ENCODE measurements at regions not wholly inside any gene's neighbourhood (a gene's known extent, or its start where the extent isn't known, plus 50 kb on each side); places are given as distances from the start of the nearest gene placed in this dataset.
A peak's percentile ranks its signal among the peaks of the same experiment; 100 is the strongest.

- no peak for DNase-seq (ENCODE audit: low read depth in 1 of 2, low spot score in 1 of 2)
- TF ChIP-seq JUND (IDR thresholded peaks at IDR 0.05; ENCODE audit: low read depth): no peak
- in situ Hi-C loops (cut with HindIII; ENCODE audit: low pct_unique_long_range_greater_than_20kb, low sequenced_read_pairs): no loop called here
Observed at GRCh38 chr18:2102022-2102421, 469.3 kb downstream of the METTL4 start.

GRCh38 chr18:2103299-2103698 is 468.0 kb downstream of the METTL4 start:
- TF ChIP-seq JUND (IDR thresholded peaks at IDR 0.05; ENCODE audit: low read depth): no peak
- in situ Hi-C loops (cut with HindIII; ENCODE audit: low pct_unique_long_range_greater_than_20kb, low sequenced_read_pairs): no loop called here
- DNase-seq (ENCODE audit: low read depth in 1 of 2, low spot score in 1 of 2): no peak

DNA sequence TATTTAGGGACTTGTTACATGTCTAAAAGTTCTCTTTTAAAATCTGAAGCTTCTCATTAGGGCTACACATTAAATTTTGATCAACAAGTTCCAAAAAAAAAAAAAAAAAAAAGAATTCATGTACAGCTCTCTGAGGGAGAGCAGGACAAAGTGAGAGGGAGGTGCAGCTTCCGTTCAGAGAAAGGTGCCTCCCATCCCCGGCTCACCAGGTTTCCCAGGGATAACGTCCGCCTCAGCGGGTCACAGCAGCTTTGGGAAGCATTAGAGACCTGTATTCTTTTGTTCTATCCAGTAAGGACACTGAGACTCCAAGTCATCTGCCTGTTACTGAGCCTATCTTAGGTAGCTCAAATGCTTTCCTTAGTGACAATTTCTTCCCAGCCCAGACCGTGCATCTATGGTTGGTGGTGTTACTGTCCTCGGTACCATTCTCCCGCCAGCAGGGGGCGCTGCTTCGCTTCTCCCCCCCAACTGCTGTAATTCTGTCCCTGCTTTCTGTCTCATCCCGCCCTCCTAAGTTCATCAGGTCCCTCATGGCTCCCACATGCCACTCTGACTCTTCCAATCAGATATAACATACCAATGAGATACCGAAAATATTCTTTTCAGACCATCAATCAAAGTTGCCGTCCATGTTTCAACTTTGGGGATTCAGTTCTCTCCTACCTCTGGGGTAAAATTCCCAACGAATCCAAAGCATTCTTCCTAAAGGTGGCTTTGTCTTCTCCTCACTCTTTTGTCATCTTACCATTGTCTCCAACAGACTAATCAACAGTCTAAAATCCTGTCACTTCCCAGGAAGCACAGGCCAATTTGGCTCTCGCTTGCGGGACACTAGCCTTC is 466.5 kb downstream of the METTL4 start:
- in situ Hi-C loops (cut with HindIII; ENCODE audit: low pct_unique_long_range_greater_than_20kb, low sequenced_read_pairs): no loop called here
- no peak for TF ChIP-seq JUND (IDR thresholded peaks at IDR 0.05; ENCODE audit: low read depth)
- peak; percentile 4 to 55 for DNase-seq (ENCODE audit: low read depth in 1 of 2, low spot score in 1 of 2)

- no peak for TF ChIP-seq JUND (IDR thresholded peaks at IDR 0.05; ENCODE audit: low read depth)
- DNase-seq (ENCODE audit: low read depth in 1 of 2, low spot score in 1 of 2): no peak
- in situ Hi-C loops (cut with HindIII; ENCODE audit: low pct_unique_long_range_greater_than_20kb, low sequenced_read_pairs): no loop called here
Observed at GRCh38 chr18:2108591-2108990, 462.7 kb downstream of the METTL4 start.

GRCh38 chr18:2111456-2111855 is 459.8 kb downstream of the METTL4 start:
- in situ Hi-C loops (cut with HindIII; ENCODE audit: low pct_unique_long_range_greater_than_20kb, low sequenced_read_pairs): no loop called here
- no peak for DNase-seq (ENCODE audit: low read depth in 1 of 2, low spot score in 1 of 2)
- TF ChIP-seq JUND (IDR thresholded peaks at IDR 0.05; ENCODE audit: low read depth): no peak

DNA sequence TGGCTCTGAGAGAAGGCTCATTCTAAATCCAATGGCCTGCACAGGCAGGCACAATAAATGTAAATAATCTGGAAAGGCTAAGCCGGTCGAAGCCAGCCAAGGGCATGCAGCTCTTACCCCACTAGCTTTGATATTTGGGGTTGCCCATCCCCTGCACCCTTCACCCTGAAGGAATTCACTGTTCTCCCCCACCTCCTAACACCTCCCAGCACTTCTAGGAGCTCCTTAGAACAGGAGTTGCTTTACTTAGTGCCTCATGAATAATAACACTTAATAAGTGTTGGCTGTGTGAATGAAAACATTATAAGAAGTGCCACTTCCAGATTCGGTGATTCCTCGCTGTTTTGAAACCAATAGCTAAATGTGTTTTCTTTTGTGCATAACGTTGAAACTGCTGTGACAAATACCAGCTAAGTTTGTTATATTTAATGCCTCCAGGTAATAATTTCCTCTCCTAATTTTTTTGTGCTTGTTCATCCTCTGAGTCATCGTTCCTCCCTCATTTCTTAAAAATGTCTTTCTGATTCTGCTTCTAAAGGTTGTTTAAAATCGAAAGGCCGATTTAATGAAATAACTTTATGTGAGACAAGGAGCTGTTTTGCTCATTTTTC is 458.8 kb downstream of the METTL4 start:
- no peak for DNase-seq (ENCODE audit: low read depth in 1 of 2, low spot score in 1 of 2)
- no peak for TF ChIP-seq JUND (IDR thresholded peaks at IDR 0.05; ENCODE audit: low read depth)
- in situ Hi-C loops (cut with HindIII; ENCODE audit: low pct_unique_long_range_greater_than_20kb, low sequenced_read_pairs): no loop called here

DNA sequence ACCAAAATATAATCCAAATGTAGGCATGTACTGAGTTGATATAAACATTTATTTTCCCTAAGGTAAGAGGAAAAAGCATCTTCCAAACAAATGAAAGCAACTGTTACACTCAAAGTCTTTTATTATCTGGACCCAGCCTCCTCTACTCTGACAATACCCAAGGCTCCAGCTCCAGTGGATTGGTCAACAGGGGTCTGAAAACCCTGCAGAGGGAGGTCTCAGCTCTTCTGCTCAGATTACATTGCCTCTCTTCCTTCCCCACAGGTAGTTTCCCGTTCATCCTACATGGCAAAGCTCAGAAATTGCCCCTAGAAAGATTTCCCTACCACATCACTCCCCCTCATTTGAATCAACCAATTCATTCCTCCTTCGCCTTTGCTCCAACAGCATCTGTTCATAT is 457.0 kb downstream of the METTL4 start:
- no peak for TF ChIP-seq JUND (IDR thresholded peaks at IDR 0.05; ENCODE audit: low read depth)
- DNase-seq (ENCODE audit: low read depth in 1 of 2, low spot score in 1 of 2): no peak
- in situ Hi-C loops (cut with HindIII; ENCODE audit: low pct_unique_long_range_greater_than_20kb, low sequenced_read_pairs): no loop called here

DNA sequence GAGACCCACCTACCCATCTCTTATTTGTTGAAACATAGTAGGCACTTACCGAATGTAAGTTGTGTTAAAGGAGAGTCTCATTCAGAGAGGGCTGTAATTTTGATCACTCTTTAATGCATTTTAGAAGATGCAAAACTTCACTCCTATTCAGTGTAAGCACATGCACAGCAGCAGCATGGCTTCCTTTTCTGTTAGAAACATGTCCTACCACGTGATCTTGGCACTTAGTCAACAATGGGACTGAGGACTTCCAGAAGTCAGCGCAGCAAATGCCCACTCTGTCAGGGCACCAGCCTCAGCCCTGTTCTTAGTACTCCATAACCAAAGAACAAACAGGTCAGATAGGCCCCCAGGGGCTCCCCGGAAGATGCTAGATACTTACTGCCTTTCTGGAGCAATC is 456.5 kb downstream of the METTL4 start:
- peak in 1 of 2 experiments; percentile 2 for DNase-seq (ENCODE audit: low read depth in 1 of 2, low spot score in 1 of 2)
- in situ Hi-C loops (cut with HindIII; ENCODE audit: low pct_unique_long_range_greater_than_20kb, low sequenced_read_pairs): no loop called here
- TF ChIP-seq JUND (IDR thresholded peaks at IDR 0.05; ENCODE audit: low read depth): no peak

GRCh38 chr18:2121224-2121623 is 450.1 kb downstream of the METTL4 start:
- DNase-seq (ENCODE audit: low read depth in 1 of 2, low spot score in 1 of 2): peak in 1 of 2 experiments; percentile 20
- no peak for TF ChIP-seq JUND (IDR thresholded peaks at IDR 0.05; ENCODE audit: low read depth)
- in situ Hi-C loops (cut with HindIII; ENCODE audit: low pct_unique_long_range_greater_than_20kb, low sequenced_read_pairs): no loop called here

DNA sequence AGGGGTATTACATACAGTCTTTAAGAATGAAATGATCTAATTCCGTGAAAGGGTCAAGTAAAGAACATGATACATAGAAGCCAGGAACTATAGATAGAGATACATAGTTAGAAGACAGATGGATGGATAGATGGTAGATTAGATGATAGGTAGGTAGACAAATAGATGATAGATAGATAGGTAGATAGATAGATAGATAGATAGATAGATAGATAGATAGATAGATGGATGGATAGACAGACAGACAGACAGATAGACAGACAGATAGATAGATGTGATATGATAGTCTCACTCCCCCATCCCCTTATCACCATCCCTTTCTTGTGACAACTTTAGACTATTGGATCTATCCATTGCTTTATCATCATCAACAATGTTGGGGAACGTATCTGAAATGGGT is 448.2 kb downstream of the METTL4 start:
- no peak for DNase-seq (ENCODE audit: low read depth in 1 of 2, low spot score in 1 of 2)
- in situ Hi-C loops (cut with HindIII; ENCODE audit: low pct_unique_long_range_greater_than_20kb, low sequenced_read_pairs): no loop called here
- TF ChIP-seq JUND (IDR thresholded peaks at IDR 0.05; ENCODE audit: low read depth): no peak

DNA sequence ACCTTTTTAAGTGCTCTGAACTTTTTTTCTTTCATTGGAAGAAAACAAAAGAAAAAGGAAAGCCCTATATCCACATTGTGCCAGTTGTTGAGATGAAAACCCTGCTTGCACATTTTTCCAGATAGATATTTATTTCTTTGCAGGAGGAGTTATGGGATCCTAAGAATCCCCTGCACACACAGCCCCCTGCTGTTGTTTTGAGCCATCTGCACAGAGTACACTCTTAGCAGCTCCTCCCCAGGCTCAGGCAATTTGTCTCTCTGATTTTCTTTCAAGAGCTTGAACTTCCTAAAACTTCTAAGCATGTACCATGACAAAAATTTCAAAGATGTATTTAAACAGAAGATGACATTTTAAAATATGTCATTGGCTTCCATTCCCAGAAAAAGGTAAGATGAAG is 436.9 kb downstream of the METTL4 start:
- peak in 1 of 2 experiments; percentile 15 for DNase-seq (ENCODE audit: low read depth in 1 of 2, low spot score in 1 of 2)
- no peak for TF ChIP-seq JUND (IDR thresholded peaks at IDR 0.05; ENCODE audit: low read depth)
- in situ Hi-C loops (cut with HindIII; ENCODE audit: low pct_unique_long_range_greater_than_20kb, low sequenced_read_pairs): no loop called here

DNA sequence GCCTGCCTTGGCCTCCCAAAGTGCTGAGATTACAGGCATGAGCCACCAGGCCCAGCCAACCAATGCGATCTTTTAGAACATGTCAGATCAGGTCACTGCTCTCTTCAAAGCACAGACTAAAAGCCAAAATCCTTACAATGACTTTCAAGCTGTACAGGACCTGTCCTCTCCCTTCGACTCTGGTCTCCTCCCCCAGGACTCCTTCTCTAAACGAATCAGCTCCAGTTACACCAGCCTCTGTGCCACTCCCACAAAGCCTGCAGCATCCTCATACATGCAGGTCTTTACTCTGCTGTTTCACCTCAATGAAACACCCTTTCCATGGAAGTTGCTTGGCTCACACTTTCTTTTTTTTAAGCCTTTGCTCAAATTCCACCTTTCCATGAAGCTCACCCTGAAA is 436.0 kb downstream of the METTL4 start:
- TF ChIP-seq JUND (IDR thresholded peaks at IDR 0.05; ENCODE audit: low read depth): no peak
- in situ Hi-C loops (cut with HindIII; ENCODE audit: low pct_unique_long_range_greater_than_20kb, low sequenced_read_pairs): no loop called here
- DNase-seq (ENCODE audit: low read depth in 1 of 2, low spot score in 1 of 2): peak in 1 of 2 experiments; percentile 23

DNA sequence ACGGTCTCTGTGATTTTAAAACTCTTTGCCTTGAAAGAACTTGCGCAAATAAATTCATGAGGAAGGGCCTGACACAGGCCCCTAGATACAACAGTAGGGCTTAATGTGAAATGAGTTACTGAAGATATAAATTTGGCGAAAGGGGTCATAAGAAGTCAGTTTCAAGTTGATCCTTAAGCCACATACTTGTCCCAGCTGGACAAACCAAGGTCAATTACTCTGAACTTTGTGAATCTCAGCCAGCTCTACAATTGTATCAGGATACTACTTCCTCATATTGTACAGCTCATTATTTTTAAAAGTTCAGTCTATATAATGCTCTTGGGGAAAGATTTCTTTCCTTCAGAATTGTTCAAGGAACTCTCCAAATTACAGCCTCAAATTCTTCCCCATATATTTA is 432.8 kb downstream of the METTL4 start:
- in situ Hi-C loops (cut with HindIII; ENCODE audit: low pct_unique_long_range_greater_than_20kb, low sequenced_read_pairs): no loop called here
- no peak for TF ChIP-seq JUND (IDR thresholded peaks at IDR 0.05; ENCODE audit: low read depth)
- DNase-seq (ENCODE audit: low read depth in 1 of 2, low spot score in 1 of 2): no peak
